ENCODE measurements at regions not wholly inside any gene's neighbourhood (a gene's known extent, or its start where the extent isn't known, plus 50 kb on each side); places are given as distances from the start of the nearest gene placed in this dataset.
"Not testable (repeated sequence)": the region's sequence is repeated elsewhere in the genome, so short reads cannot be mapped to it uniquely, and the experiment has no call there.

GRCh38 chr18:30454920-30455319 is 587.6 kb downstream of the DSC3 start:
- DNase-seq = no peak

DNA sequence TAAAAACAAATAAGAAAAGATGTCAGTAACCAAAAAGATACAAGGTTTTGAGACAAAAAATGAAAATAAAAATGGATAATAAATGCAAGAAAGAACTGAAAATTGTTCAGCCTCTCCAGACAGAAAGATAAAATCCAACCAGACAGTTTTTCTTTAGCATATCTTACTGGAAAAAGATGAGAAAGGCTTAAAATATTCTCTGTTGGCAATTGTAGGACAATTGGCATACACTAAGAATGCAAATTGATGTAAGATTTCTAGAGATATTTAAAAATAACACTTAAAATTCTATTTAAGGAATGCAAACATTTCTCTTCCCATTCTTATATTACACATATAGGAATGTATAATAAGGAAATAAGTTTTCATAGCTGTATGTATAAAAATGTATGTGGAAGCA is 590.6 kb downstream of the DSC3 start:
- no peak for DNase-seq

DNA sequence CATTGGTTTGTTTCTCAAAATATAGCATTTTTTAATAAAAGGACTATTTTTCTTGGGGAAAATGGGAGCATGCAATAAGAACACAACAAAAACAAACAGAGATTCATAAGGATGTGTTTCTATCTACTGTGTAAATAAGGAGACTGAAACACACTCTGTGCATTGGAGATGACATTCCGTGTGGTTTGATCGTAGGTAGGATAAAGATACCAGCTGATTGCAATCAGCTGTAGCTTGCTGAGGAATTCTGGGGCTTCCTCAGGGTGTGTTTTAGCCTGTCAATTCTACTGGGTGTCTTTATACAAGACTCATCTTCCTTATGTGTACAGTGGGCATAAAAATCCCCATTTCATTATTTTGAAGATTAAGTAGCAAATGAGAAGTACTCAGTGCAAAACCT is 591.6 kb downstream of the DSC3 start:
- DNase-seq = no peak

GRCh38 chr18:30446605-30447004 is 595.9 kb downstream of the DSC3 start:
- DNase-seq = no peak

GRCh38 chr18:30444544-30444943 is 598.0 kb downstream of the DSC3 start:
- DNase-seq = no peak

DNA sequence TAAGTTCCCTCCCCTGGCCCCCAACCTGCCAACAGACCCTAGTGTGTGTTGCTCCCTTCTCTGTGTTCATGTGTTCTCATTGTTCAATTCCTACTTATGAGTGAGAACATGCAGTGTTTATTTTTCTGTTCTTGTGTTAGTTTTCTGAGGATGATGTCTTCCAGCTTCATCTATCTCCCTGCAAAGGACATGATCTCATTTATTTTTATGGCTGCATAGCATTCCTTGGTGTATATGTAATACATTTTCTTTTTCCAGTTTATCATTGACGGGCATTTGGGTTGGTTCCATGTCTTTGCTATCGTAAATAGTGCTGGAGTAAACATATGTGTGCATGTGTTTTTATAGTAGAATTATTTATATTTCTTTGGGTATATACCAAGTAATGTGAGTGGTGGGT is 602.2 kb downstream of the DSC3 start:
- no peak for DNase-seq

DNA sequence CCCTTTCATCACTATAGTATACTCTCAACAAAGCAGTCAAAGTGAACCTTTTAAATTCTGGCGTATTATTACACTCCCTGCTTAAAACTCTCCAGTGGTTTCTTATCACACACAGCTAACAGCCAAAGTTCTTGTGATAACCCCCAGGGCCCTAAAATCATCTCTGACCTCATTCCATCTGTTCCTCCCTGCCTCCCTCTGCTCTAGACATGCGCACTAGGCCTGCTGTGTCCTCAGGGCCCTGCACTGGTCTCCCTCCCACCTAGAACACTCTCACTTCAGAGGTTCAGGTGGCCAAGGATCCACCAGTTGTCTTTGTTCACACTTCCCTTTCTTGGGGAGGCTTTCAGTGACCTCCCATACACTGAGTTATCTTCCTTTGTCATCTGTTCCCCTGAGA is 603.4 kb downstream of the DSC3 start:
- DNase-seq = no peak

- DNase-seq = no peak
These were observed 610.2 kb downstream of the DSC3 start for GRCh38 chr18:30432349-30432748.

GRCh38 chr18:30419399-30419798 is 623.1 kb downstream of the DSC3 start:
- DNase-seq = not testable (repeated sequence)

DNA sequence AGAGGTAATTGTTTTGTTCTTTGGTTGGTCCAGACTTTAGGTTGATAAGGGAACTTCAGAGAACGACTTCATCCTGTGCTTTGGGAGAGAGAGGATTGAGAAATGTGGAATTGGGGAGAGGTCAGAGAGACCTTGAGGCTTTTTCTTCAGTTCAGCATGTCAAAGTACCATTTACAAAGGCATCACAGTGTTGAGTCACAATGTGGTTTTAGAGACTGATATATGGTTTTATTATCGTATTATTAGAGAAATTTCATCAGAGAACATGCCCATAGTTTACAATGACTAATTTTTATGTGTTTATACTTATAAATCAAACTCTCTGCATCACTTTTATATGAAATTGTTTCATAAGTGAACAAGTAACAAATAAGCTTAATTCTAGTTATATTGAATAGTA is 626.6 kb downstream of the DSC3 start:
- no peak for DNase-seq

DNA sequence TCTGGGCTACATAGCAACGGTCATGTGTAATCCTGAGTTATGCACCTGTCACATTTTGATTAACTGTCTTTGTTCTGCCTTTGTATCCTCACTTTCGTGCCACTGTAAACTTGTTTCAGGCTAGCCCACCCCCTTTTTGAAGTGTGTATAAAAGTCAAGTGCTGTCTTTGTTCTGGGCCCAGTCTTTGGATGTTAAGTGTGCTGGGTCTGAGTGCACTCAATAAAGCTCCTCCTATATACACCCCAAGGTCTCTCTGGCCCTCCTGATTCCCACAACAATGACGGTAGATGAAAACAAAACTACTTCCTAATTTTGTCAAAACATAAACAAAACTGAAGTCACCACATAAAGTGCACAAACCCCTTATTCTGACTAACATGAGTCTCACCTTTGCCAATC is 633.4 kb downstream of the DSC3 start:
- DNase-seq = no peak

DNA sequence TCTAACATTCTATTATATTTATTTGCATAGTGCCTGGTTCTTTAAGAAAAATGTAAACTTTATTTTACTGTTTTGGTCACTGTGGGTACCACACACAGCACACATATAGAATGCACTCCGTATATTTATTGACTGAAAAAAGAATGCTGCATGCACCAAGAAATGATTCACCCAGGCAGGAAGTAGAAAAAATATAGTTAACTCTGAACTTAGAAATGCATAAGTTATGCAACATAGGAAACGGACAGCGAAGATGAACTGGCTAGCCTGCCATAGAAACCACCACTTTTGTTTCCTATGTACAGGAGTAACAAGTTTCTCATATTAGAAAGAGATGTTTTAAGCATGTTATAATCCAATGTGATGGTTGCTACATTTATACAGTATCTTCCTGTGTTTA is 635.8 kb downstream of the DSC3 start:
- no peak for DNase-seq

- no peak for DNase-seq
These were observed 637.5 kb downstream of the DSC3 start for GRCh38 chr18:30405038-30405437.

DNA sequence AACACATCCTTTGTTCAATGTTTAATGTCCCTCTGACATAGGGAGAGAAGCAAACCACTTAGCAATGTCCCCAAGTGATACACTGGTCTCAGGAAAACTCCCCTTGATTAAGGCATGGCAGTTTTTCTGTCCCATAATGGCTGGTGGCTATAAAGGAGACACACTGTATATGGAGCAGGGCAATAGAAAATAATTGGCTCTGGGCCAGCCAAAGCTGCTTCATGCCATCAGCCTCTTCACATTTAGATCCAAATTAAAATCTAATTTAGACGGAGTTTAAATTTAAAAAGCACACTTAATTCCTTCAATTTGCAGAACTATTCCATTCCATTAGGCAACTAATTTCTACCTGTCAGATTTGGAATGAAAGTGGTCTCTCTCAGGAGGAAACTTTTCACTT is 638.1 kb downstream of the DSC3 start:
- no peak for DNase-seq

DNA sequence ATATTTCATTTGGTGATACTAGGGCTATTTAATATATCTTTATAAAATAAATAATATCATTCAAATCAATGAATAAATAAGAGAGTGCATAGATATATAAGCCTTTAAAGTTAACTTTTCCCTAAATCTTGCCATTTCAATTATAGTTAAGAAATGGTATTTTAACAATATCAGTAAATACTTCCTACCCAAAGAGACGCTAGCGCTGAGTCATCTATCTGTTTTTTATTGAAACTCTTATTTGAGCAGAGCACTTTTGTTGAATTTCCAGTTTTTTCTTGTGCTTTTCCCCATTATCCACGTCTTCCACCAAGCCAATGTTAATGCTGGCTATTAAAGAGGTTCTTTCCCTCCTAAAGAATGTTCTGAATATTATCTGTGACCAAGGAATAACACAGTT is 639.3 kb downstream of the DSC3 start:
- no peak for DNase-seq

DNA sequence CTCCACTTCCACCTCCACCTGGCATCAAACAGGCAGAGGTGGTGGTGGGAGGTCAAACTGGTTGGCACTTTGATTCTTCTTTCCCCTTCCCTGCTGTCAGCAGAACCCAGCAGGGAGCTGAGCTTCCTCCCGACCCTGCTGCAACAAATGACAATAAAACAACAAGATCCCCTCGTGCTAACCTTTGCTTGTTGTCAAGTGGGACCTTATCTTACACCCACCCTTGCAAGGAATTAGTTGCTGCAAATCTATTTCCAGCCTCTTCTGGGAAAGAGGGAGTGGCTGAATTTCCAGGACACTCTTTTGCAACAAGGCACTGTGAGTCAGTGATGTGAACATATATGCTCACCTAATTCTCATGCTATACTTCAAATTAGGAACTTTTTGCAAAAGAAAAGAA is 655.1 kb downstream of the DSC3 start:
- DNase-seq = no peak

- no peak for DNase-seq
These were observed 655.9 kb downstream of the DSC3 start for GRCh38 chr18:30386624-30387023.

GRCh38 chr18:30385684-30386083 is 656.9 kb downstream of the DSC3 start:
- DNase-seq = no peak

GRCh38 chr18:30381826-30382225 is 660.7 kb downstream of the DSC3 start:
- DNase-seq = no peak

GRCh38 chr18:30378097-30378496 is 664.4 kb downstream of the DSC3 start:
- no peak for DNase-seq

DNA sequence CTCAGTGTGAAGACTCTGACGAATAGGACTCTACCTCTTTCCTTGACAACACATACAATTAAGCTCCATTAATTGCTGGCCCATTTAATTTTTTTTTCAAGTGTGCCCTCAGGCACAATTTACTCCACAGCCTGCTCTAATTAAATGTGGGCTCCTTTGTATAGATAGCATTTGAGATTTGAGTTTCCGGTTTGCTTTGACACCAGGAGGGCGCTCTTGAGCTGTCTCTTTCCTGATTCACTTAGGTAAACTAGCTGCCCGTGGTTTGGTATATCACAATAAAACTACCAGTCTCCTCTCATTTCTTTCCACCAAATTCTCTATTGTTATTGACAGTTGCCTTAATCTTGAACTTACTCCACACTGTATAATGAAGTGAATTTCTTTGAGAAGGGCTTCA is 666.0 kb downstream of the DSC3 start:
- DNase-seq = no peak

GRCh38 chr18:30361864-30362540 is 680.5 kb downstream of the DSC3 start:
- no peak for DNase-seq

- no peak for DNase-seq
These were observed 683.0 kb downstream of the DSC3 start for GRCh38 chr18:30359521-30359920.

DNA sequence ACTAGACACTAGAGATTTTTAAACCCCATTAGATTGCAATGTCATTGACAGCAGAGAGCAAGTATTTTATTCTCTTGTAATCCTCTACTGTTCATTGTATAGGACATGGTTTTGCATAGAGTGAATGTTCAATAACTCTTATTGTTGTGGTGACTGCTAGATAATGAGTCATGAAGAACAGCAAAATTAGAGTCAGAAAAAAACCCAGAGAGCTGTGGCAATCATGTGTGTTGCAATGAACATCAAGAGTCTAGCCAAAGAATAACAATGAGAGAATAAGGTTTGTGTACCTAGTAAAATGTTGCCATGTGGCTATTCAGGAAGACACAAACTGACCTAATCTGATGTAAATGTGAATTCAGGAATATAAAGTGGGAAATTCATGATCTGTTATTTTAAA is 684.0 kb downstream of the DSC3 start:
- DNase-seq = no peak

Data from nucleus accumbens (tissue), 56 donors.